Large intestine (tissue), 3 donors: ENCODE measurements at regions not wholly inside any gene's neighbourhood (a gene's known extent, or its start where the extent isn't known, plus 50 kb on each side); places are given as distances from the start of the nearest gene placed in this dataset.
"Not testable (repeated sequence)": the region's sequence is repeated elsewhere in the genome, so short reads cannot be mapped to it uniquely, and the experiment has no call there.

Source experiments
- DNase-seq, 2 donors: peaks; one replicate each; pipeline versions ENCODE4 v3.0.0 to v3.0.0-alpha.2; 2013
- H3K27ac ChIP-seq: one replicate; pipeline ENCODE4 v1.5.1; 2013; ENCODE audit warnings: low read length
- H3K27me3 ChIP-seq: 2 replicates; pipeline ENCODE4 v1.6.1; 2013; ENCODE audit warnings: low read length; ENCODE audit not compliant: control insufficient read depth, insufficient read depth
- H3K36me3 ChIP-seq: 2 replicates; pipeline ENCODE4 v1.6.1; 2013; ENCODE audit warnings: low read length; ENCODE audit not compliant: control insufficient read depth, insufficient read depth
- H3K4me1 ChIP-seq: one replicate; pipeline ENCODE4 v1.6.1; 2013; ENCODE audit warnings: low read length; ENCODE audit not compliant: control insufficient read depth, insufficient read depth
- H3K4me3 ChIP-seq: one replicate; pipeline ENCODE4 v1.5.1; 2013; ENCODE audit warnings: low read length
- H3K9me3 ChIP-seq: one replicate; pipeline ENCODE4 v1.6.1; 2013; ENCODE audit warnings: mild to moderate bottlenecking, low read depth, low read length, moderate library complexity; ENCODE audit not compliant: control insufficient read depth
- WGBS: methylation state at CpG from one replicate; pipeline ENCODE4 v1.1.5; 2013; ENCODE audit warnings: low lambda C conversion rate; ENCODE audit not compliant: insufficient coverage; 5-methylcytosine and 5-hydroxymethylcytosine counted together

- Histone ChIP-seq H3K27ac (no peak overlapping the region), H3K4me3 (no peak overlapping the region), H3K27me3 (no peaks in the 10 kb centered on the region), H3K36me3 (no peaks in the 10 kb centered on the region), H3K4me1 (no peaks in the 10 kb centered on the region), H3K9me3 (no peaks in the 10 kb centered on the region)
- WGBS: 88% methylated on average over 1 of the region's 1 CpG
- no peak for DNase-seq
Observed at GRCh38 chr5:85357309-85357708, 972.6 kb upstream of the EDIL3 start.

GRCh38 chr5:85375525-85375924, 990.8 kb upstream of the EDIL3 start:
- WGBS: 100% methylated on average over 1 of the region's 4 CpGs
- Histone ChIP-seq H3K4me3 (no peak overlapping the region), H3K27ac (no peak overlapping the region), H3K27me3 (no peaks in the 10 kb centered on the region), H3K36me3 (no peaks in the 10 kb centered on the region), H3K9me3 (no peaks in the 10 kb centered on the region), H3K4me1 (no peaks in the 10 kb centered on the region)
- no peak for DNase-seq

GRCh38 chr5:85388770-85389169, 1004.1 kb upstream of the EDIL3 start:
- 100% methylated on average over 2 of the region's 3 CpGs for WGBS
- no peak overlapping the region for H3K4me3 ChIP-seq
- no peak for DNase-seq

GRCh38 chr5:85392309-85392708, 1007.6 kb upstream of the EDIL3 start:
- H3K27me3 ChIP-seq, DNase-seq, H3K4me3 ChIP-seq, H3K4me1 ChIP-seq, H3K9me3 ChIP-seq, H3K36me3 ChIP-seq, H3K27ac ChIP-seq: not testable (repeated sequence)
- WGBS: 93% methylated on average over 5 of the region's 8 CpGs

More at GRCh38 chr5:85388770-85389169, 1004.1 kb upstream of the EDIL3 start:
- H3K36me3 ChIP-seq: no peaks in the 10 kb centered on the region
- no peaks in the 10 kb centered on the region for H3K4me1 ChIP-seq
- peaks cover 2% of the 10 kb centered on the region for H3K9me3 ChIP-seq
- no peaks in the 10 kb centered on the region for H3K27me3 ChIP-seq
- H3K27ac ChIP-seq: no peak overlapping the region

GRCh38 chr5:85395526-85395925, 1010.8 kb upstream of the EDIL3 start:
- no peaks in the 10 kb centered on the region for H3K27me3 ChIP-seq
- no peaks in the 10 kb centered on the region for H3K4me1 ChIP-seq
- no peak for DNase-seq
- no CpG with 5 or more reads among the region's 1 CpG for WGBS
- no peaks in the 10 kb centered on the region for H3K36me3 ChIP-seq
- no peak overlapping the region for H3K4me3 ChIP-seq
- no peaks in the 10 kb centered on the region for H3K9me3 ChIP-seq
- H3K27ac ChIP-seq: no peak overlapping the region

- Histone ChIP-seq H3K27me3 (no peaks in the 10 kb centered on the region), H3K4me3 (no peak overlapping the region), H3K36me3 (no peaks in the 10 kb centered on the region), H3K4me1 (no peaks in the 10 kb centered on the region), H3K27ac (no peak overlapping the region), H3K9me3 (no peaks in the 10 kb centered on the region)
- DNase-seq: no peak
- WGBS: no CpG with 5 or more reads among the region's 2 CpGs
Observed at GRCh38 chr5:85397451-85397850, 1012.8 kb upstream of the EDIL3 start.

DNA sequence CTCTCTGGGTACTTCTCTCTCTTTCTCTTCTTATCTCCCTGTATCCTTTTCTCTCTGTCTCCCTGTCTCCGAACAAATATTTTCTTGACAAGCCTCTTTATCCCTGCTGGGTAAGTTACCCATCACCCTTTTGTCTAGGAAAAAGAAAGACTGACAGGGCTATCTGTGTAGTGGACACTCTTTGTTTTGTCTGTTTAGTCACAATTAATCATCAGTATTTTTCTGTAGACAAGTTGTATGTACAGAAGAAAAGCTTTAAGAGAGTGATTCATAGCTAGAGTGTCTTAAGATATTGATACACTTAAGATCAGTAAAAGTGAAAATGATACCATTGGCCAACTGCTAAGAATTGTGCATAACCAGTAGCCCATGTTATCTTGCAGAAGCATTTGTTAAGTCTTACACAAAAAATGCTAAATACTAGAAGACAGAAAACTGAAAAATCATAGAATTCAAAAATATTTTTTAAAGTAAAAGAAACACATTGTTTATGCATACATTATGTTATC, 1043.8 kb upstream of the EDIL3 start:
- H3K27ac ChIP-seq: no peak overlapping the region
- 38% methylated on average over 1 of the region's 1 CpG for WGBS
- no peaks in the 10 kb centered on the region for H3K27me3 ChIP-seq

DNA sequence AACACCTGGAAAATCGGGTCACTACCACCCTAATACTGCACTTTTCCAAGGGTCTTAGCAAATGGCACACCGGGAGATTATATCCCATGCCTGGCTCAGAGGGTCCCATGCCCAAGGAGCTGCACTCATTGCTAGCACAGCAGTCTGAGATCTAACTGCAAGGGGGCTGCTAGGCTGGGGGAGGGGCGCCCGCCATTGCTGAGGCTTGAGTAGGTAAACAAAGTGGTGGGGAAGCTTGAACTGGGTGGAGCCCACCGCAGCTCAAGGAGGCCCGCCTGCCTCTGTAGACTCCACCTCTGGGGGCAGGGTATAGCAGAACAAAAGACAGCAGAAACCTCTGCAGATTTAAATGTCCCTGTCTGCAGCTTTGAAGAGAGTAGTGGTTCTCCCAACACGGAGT, 1047.0 kb upstream of the EDIL3 start:
- not testable (repeated sequence) for H3K4me3 ChIP-seq, DNase-seq, H3K9me3 ChIP-seq, H3K4me1 ChIP-seq, H3K36me3 ChIP-seq, H3K27me3 ChIP-seq, H3K27ac ChIP-seq
- no CpG with 5 or more reads among the region's 7 CpGs for WGBS

More for the DNA sequence above, 1043.8 kb upstream of the EDIL3 start:
- Histone ChIP-seq H3K9me3 (peaks cover 4% of the 10 kb centered on the region), H3K36me3 (no peaks in the 10 kb centered on the region), H3K4me3 (no peak overlapping the region), H3K4me1 (no peaks in the 10 kb centered on the region)
- no peak for DNase-seq

DNA sequence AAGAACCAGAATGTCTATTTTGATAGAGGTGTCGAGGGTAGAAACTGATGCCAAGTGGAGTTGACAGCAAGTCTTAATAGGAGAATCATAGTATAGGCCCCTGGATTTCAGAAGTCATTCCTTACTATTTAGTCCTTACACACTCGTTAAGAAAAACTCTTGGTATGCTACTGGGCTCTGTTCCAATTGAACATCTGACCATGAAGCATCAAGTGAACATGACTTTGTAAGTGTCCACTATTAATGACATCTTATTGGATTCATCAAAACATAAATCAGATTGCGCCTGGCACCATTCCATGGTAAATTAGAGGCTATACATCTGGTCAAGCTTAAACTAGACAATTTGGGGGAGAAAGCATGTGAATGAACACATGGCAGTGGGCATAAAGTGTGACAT, 1056.5 kb upstream of the EDIL3 start:
- H3K4me1 ChIP-seq: no peaks in the 10 kb centered on the region
- WGBS: no CpG with 5 or more reads among the region's 3 CpGs
- no peak overlapping the region for H3K4me3 ChIP-seq
- H3K27me3 ChIP-seq: no peaks in the 10 kb centered on the region
- H3K27ac ChIP-seq: no peak overlapping the region
- no peaks in the 10 kb centered on the region for H3K36me3 ChIP-seq
- no peak for DNase-seq
- no peaks in the 10 kb centered on the region for H3K9me3 ChIP-seq

- DNase-seq: no peak
- Histone ChIP-seq H3K27ac (no peak overlapping the region), H3K27me3 (no peaks in the 10 kb centered on the region), H3K9me3 (no peaks in the 10 kb centered on the region), H3K4me3 (no peak overlapping the region), H3K36me3 (no peaks in the 10 kb centered on the region), H3K4me1 (no peaks in the 10 kb centered on the region)
- 100% methylated on average over 1 of the region's 3 CpGs for WGBS
Observed at GRCh38 chr5:85441853-85442252, 1057.2 kb upstream of the EDIL3 start.

- WGBS: 100% methylated on average over 1 of the region's 4 CpGs
- H3K4me1 ChIP-seq: no peaks in the 10 kb centered on the region
- H3K27me3 ChIP-seq: no peaks in the 10 kb centered on the region
- no peaks in the 10 kb centered on the region for H3K36me3 ChIP-seq
- no peaks in the 10 kb centered on the region for H3K9me3 ChIP-seq
- no peak for DNase-seq
- H3K4me3 ChIP-seq: no peak overlapping the region
- H3K27ac ChIP-seq: no peak overlapping the region
Observed at GRCh38 chr5:85452322-85453025, 1067.8 kb upstream of the EDIL3 start.
